ENCODE measurements at regions not wholly inside any gene's neighbourhood (a gene's known extent, or its start where the extent isn't known, plus 50 kb on each side); places are given as distances from the start of the nearest gene placed in this dataset.

DNA sequence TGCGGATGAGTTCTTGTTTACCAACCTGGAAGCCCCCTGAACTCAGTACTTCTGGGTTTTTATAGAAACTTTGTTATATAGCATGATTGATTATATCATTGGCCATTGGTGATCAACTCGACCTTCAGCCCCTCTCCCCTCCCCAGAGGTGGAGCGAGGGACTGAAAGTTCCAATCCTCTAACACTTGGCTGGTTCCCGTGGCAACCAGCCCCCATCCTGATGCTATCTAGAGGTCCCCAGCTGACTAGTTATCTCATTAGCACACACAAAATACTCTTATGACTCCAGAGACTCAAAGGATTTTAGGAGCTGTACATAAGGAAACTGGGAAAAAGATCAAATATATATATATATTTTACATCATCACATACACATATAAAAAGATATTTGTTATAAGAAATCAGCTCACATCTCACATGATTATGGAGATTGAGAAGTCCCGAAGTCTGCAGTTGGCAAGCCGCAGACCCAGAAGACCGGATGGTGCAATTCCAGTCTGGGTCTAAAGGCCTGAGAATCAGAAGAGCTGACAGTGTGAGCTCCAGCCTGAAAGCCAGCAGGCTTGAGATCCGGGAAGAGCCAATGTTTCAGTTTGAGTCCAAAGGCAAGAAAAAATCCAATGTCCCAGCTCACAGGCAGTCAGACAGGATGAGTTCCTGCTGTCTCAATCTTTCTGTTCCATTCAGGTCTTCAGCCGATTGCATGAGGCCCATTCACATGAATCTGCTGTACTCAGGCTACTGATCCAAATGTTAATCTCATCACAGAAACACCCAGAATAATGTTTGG lies 179.3 kb upstream of the DTNBP1 start:
- Histone ChIP-seq H3K14ac (ENCODE audit: low read length) (no peak overlapping the region), H3K79me2 (ENCODE audit: control insufficient read depth, insufficient read depth, low read length, poor library complexity) (no peaks in the 10 kb centered on the region), H3K23ac (ENCODE audit: low read length) (no peak overlapping the region), H3K4me3 (ENCODE audit: low read depth, low read length) (no peak overlapping the region), H4K91ac (ENCODE audit: low read depth, low read length) (no peak overlapping the region), H2BK12ac (ENCODE audit: low read length) (no peak overlapping the region), H2AK5ac (ENCODE audit: low read length) (no peak overlapping the region), H3K4me1 (ENCODE audit: control insufficient read depth in 1 of 2, insufficient read depth in 2 of 2, low read length in 2 of 2) (no peaks in the 10 kb centered on the region), H3K4me2 (ENCODE audit: low read length) (no peak overlapping the region), H3K9me3 (ENCODE audit: insufficient read depth, low read depth, low read length) (no peaks in the 10 kb centered on the region), H3K27ac (ENCODE audit: low read depth, low read length) (no peak overlapping the region), H3K79me1 (ENCODE audit: low read length) (no peaks in the 10 kb centered on the region), H3K4ac (ENCODE audit: low read depth, low read length) (no peak overlapping the region), H3K18ac (ENCODE audit: low read length) (no peak overlapping the region), H3K36me3 (ENCODE audit: control insufficient read depth in 1 of 2, insufficient read depth in 2 of 2, low read length in 2 of 2) (no peaks in the 10 kb centered on the region), H2AFZ (ENCODE audit: insufficient read depth, low read length, poor library complexity) (no peak overlapping the region), H3K27me3 (ENCODE audit: insufficient read depth, low read length) (no peaks in the 10 kb centered on the region), H2BK5ac (ENCODE audit: low read depth, low read length, poor library complexity) (no peak overlapping the region), H3K9ac (ENCODE audit: low read length) (no peak overlapping the region), H4K12ac (ENCODE audit: low read depth, low read length) (no peak overlapping the region), H4K8ac (ENCODE audit: low read depth, low read length) (no peak overlapping the region), H2BK120ac (ENCODE audit: insufficient read depth, low read length, poor library complexity) (no peak overlapping the region)
- WGBS (ENCODE audit: extremely low coverage, insufficient coverage, insufficient read length): no CpG with 5 or more reads among the region's 9 CpGs
- peak in 1 of 2 donors; percentile 17 for DNase-seq

DNA sequence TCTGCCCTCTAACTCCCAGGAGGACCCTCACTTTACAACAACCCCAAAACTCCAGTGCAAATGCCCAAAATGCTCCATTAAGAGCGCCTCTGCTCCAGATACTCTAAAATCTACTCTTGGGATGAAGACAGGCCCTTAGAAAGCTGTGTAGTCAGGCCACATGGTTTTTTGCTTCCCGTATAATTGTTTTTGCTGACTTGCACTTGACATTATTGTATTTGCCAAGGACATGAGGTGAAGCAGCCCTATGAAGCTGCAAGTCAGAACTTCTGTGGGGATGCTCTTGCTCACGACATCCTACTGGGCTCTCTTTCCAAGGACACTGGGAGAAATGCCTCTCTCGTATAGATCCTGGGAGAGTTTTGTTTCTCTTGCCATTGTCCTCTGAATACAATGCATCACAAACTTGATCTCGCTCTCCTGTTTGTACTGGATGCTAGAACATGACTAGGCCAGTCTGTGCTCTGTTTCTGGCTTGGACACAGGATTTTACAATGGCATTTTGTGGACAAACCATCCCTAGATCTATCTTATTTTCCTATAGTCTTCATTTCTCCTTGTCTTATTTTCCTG lies 177.2 kb upstream of the DTNBP1 start:
- Histone ChIP-seq H2BK5ac (ENCODE audit: low read depth, low read length, poor library complexity) (no peak overlapping the region), H3K9me3 (ENCODE audit: insufficient read depth, low read depth, low read length) (no peaks in the 10 kb centered on the region), H3K36me3 (ENCODE audit: control insufficient read depth in 1 of 2, insufficient read depth in 2 of 2, low read length in 2 of 2) (no peaks in the 10 kb centered on the region), H3K23ac (ENCODE audit: low read length) (no peak overlapping the region), H3K14ac (ENCODE audit: low read length) (no peak overlapping the region), H3K4ac (ENCODE audit: low read depth, low read length) (no peak overlapping the region), H4K12ac (ENCODE audit: low read depth, low read length) (no peak overlapping the region), H4K91ac (ENCODE audit: low read depth, low read length) (no peak overlapping the region), H3K79me1 (ENCODE audit: low read length) (no peaks in the 10 kb centered on the region), H3K9ac (ENCODE audit: low read length) (no peak overlapping the region), H2BK120ac (ENCODE audit: insufficient read depth, low read length, poor library complexity) (no peak overlapping the region), H4K8ac (ENCODE audit: low read depth, low read length) (no peak overlapping the region), H2AFZ (ENCODE audit: insufficient read depth, low read length, poor library complexity) (no peak overlapping the region), H2AK5ac (ENCODE audit: low read length) (no peak overlapping the region), H3K79me2 (ENCODE audit: control insufficient read depth, insufficient read depth, low read length, poor library complexity) (no peaks in the 10 kb centered on the region), H3K4me1 (ENCODE audit: control insufficient read depth in 1 of 2, insufficient read depth in 2 of 2, low read length in 2 of 2) (no peaks in the 10 kb centered on the region), H2BK12ac (ENCODE audit: low read length) (no peak overlapping the region), H3K18ac (ENCODE audit: low read length) (no peak overlapping the region), H3K4me2 (ENCODE audit: low read length) (no peak overlapping the region), H3K4me3 (ENCODE audit: low read depth, low read length) (no peak overlapping the region), H3K27ac (ENCODE audit: low read depth, low read length) (no peak overlapping the region), H3K27me3 (ENCODE audit: insufficient read depth, low read length) (no peaks in the 10 kb centered on the region)
- WGBS (ENCODE audit: extremely low coverage, insufficient coverage, insufficient read length): no CpG with 5 or more reads among the region's 5 CpGs
- no peak for DNase-seq

GRCh38 chr6:15837205-15837604 lies 174.4 kb upstream of the DTNBP1 start:
- Histone ChIP-seq H3K27me3 (ENCODE audit: insufficient read depth, low read length) (no peaks in the 10 kb centered on the region), H3K79me2 (ENCODE audit: control insufficient read depth, insufficient read depth, low read length, poor library complexity) (no peaks in the 10 kb centered on the region), H3K4me2 (ENCODE audit: low read length) (no peak overlapping the region), H2BK12ac (ENCODE audit: low read length) (no peak overlapping the region), H4K8ac (ENCODE audit: low read depth, low read length) (no peak overlapping the region), H3K27ac (ENCODE audit: low read depth, low read length) (no peak overlapping the region), H3K18ac (ENCODE audit: low read length) (no peak overlapping the region), H4K12ac (ENCODE audit: low read depth, low read length) (no peak overlapping the region), H3K4me3 (ENCODE audit: low read depth, low read length) (no peak overlapping the region), H2BK120ac (ENCODE audit: insufficient read depth, low read length, poor library complexity) (no peak overlapping the region), H3K9me3 (ENCODE audit: insufficient read depth, low read depth, low read length) (no peaks in the 10 kb centered on the region), H3K14ac (ENCODE audit: low read length) (no peak overlapping the region), H2AK5ac (ENCODE audit: low read length) (no peak overlapping the region), H3K4ac (ENCODE audit: low read depth, low read length) (no peak overlapping the region), H2BK5ac (ENCODE audit: low read depth, low read length, poor library complexity) (no peak overlapping the region), H2AFZ (ENCODE audit: insufficient read depth, low read length, poor library complexity) (no peak overlapping the region), H4K91ac (ENCODE audit: low read depth, low read length) (no peak overlapping the region), H3K9ac (ENCODE audit: low read length) (no peak overlapping the region), H3K79me1 (ENCODE audit: low read length) (no peaks in the 10 kb centered on the region), H3K23ac (ENCODE audit: low read length) (no peak overlapping the region), H3K36me3 (ENCODE audit: control insufficient read depth in 1 of 2, insufficient read depth in 2 of 2, low read length in 2 of 2) (no peaks in the 10 kb centered on the region), H3K4me1 (ENCODE audit: control insufficient read depth in 1 of 2, insufficient read depth in 2 of 2, low read length in 2 of 2) (no peaks in the 10 kb centered on the region)
- DNase-seq: no peak
- no CpG with 5 or more reads among the region's 6 CpGs for WGBS (ENCODE audit: extremely low coverage, insufficient coverage, insufficient read length)

DNA sequence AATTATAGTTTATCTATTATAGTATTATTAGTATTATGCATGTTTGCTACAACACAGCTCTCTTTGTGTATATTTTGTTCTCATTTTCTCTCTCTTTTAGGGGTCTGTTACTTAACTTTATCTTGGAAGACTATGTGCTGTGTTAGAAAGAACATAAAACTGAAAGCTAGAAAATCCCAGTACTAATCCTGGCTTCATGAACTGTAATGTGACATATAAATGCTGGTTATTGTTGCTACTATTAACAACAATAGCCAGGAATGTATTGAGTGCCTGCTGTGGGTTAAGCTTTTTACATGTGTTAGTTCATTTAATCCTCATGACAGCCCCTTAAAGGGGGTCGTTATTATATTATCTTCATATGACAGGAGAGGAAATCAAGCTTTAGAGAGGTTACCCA lies 170.0 kb upstream of the DTNBP1 start:
- H3K4me3 ChIP-seq (ENCODE audit: low read depth, low read length): no peak overlapping the region
- no peaks in the 10 kb centered on the region for H3K4me1 ChIP-seq (ENCODE audit: control insufficient read depth in 1 of 2, insufficient read depth in 2 of 2, low read length in 2 of 2)
- no peaks in the 10 kb centered on the region for H3K79me1 ChIP-seq (ENCODE audit: low read length)
- no peak overlapping the region for H3K4me2 ChIP-seq (ENCODE audit: low read length)
- H3K9ac ChIP-seq (ENCODE audit: low read length): no peak overlapping the region
- H3K4ac ChIP-seq (ENCODE audit: low read depth, low read length): no peak overlapping the region
- no peak overlapping the region for H3K27ac ChIP-seq (ENCODE audit: low read depth, low read length)
- H2BK12ac ChIP-seq (ENCODE audit: low read length): no peak overlapping the region
- WGBS (ENCODE audit: extremely low coverage, insufficient coverage, insufficient read length): no CpG with 5 or more reads among the region's 1 CpG
- H4K91ac ChIP-seq (ENCODE audit: low read depth, low read length): no peak overlapping the region
- no peak overlapping the region for H3K18ac ChIP-seq (ENCODE audit: low read length)
- H3K79me2 ChIP-seq (ENCODE audit: control insufficient read depth, insufficient read depth, low read length, poor library complexity): no peaks in the 10 kb centered on the region
- H3K14ac ChIP-seq (ENCODE audit: low read length): no peak overlapping the region
- H3K23ac ChIP-seq (ENCODE audit: low read length): no peak overlapping the region
- no peaks in the 10 kb centered on the region for H3K9me3 ChIP-seq (ENCODE audit: insufficient read depth, low read depth, low read length)
- H2AK5ac ChIP-seq (ENCODE audit: low read length): no peak overlapping the region
- no peak overlapping the region for H2AFZ ChIP-seq (ENCODE audit: insufficient read depth, low read length, poor library complexity)
- no peak overlapping the region for H4K8ac ChIP-seq (ENCODE audit: low read depth, low read length)
- no peak for DNase-seq
- H3K27me3 ChIP-seq (ENCODE audit: insufficient read depth, low read length): no peaks in the 10 kb centered on the region
- no peaks in the 10 kb centered on the region for H3K36me3 ChIP-seq (ENCODE audit: control insufficient read depth in 1 of 2, insufficient read depth in 2 of 2, low read length in 2 of 2)
- no peak overlapping the region for H2BK5ac ChIP-seq (ENCODE audit: low read depth, low read length, poor library complexity)
- no peak overlapping the region for H4K12ac ChIP-seq (ENCODE audit: low read depth, low read length)
- no peak overlapping the region for H2BK120ac ChIP-seq (ENCODE audit: insufficient read depth, low read length, poor library complexity)
